ENCODE measurements at regions not wholly inside any gene's neighbourhood (a gene's known extent, or its start where the extent isn't known, plus 50 kb on each side); places are given as distances from the start of the nearest gene placed in this dataset.

DNA sequence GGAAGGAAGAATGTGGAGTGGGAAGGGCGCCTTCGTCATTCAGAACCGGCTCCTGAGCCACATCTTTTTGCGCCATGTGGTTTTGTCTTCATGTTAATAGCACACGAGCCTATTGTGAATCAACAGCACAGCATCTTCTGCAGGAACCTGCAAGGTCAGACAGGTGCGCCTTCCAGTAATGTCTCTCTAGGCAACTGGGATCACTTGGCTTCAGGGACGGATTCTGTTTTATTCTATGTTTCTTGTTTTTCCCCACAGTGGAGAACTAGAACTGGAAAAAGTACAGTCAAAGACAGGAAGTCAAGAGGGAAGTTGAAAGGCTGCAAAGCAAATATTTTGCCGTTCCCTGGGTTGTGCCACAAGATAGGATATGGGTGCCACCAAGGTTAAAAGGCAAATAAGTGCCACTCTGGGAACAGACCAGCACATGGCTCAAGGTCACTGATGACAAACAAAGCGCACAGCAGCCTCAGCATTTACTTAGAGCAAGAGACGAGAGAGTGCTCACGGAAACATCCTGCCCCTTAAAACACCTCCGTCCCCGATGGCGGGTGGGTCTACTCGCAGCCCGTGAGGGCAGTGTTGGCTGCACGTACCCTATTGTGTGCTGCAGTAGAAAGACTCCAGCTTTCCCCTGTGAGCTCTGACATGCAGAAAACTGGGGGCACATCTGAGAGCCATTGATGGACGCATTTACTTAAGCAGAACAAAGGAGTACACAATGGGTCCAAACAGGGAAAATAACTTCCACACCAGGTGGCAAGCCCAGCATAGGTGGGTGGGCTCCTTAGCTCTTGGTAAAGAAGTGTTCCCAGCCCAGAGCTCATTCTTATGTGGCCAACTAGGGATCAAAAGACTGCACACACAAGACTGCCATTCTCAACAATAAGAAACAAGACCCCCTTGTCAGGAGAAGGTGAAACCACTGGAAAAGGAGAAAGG, 107.2 kb upstream of the PARD3B start (continued):
- TF ChIP-seq, protein P1, sequence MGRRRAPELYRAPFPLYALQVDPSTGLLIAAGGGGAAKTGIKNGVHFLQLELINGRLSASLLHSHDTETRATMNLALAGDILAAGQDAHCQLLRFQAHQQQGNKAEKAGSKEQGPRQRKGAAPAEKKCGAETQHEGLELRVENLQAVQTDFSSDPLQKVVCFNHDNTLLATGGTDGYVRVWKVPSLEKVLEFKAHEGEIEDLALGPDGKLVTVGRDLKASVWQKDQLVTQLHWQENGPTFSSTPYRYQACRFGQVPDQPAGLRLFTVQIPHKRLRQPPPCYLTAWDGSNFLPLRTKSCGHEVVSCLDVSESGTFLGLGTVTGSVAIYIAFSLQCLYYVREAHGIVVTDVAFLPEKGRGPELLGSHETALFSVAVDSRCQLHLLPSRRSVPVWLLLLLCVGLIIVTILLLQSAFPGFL (CRISPR knock-in tag; IDR thresholded peaks at IDR 0.05) = no peak
- no peak for TF ChIP-seq MIER2 (CRISPR knock-in tag; IDR thresholded peaks at IDR 0.05)
- TF ChIP-seq, protein P2, sequence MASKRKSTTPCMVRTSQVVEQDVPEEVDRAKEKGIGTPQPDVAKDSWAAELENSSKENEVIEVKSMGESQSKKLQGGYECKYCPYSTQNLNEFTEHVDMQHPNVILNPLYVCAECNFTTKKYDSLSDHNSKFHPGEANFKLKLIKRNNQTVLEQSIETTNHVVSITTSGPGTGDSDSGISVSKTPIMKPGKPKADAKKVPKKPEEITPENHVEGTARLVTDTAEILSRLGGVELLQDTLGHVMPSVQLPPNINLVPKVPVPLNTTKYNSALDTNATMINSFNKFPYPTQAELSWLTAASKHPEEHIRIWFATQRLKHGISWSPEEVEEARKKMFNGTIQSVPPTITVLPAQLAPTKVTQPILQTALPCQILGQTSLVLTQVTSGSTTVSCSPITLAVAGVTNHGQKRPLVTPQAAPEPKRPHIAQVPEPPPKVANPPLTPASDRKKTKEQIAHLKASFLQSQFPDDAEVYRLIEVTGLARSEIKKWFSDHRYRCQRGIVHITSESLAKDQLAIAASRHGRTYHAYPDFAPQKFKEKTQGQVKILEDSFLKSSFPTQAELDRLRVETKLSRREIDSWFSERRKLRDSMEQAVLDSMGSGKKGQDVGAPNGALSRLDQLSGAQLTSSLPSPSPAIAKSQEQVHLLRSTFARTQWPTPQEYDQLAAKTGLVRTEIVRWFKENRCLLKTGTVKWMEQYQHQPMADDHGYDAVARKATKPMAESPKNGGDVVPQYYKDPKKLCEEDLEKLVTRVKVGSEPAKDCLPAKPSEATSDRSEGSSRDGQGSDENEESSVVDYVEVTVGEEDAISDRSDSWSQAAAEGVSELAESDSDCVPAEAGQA (IDR thresholded peaks at IDR 0.05; ENCODE audit: low read depth) = no peak
- TF ChIP-seq, protein P2 (CRISPR knock-in tag; IDR thresholded peaks at IDR 0.05; ENCODE audit: borderline replicate concordance) = peak; percentile 64; the same call in 1 of the 2 replicates
- no peak for TF ChIP-seq ZNF446 (CRISPR knock-in tag; IDR thresholded peaks at IDR 0.05)
- TF ChIP-seq, protein P3, sequence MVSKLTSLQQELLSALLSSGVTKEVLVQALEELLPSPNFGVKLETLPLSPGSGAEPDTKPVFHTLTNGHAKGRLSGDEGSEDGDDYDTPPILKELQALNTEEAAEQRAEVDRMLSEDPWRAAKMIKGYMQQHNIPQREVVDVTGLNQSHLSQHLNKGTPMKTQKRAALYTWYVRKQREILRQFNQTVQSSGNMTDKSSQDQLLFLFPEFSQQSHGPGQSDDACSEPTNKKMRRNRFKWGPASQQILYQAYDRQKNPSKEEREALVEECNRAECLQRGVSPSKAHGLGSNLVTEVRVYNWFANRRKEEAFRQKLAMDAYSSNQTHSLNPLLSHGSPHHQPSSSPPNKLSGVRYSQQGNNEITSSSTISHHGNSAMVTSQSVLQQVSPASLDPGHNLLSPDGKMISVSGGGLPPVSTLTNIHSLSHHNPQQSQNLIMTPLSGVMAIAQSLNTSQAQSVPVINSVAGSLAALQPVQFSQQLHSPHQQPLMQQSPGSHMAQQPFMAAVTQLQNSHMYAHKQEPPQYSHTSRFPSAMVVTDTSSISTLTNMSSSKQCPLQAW (CRISPR knock-in tag; IDR thresholded peaks at IDR 0.05) = peak; percentile 76
- TF ChIP-seq, protein P4, sequence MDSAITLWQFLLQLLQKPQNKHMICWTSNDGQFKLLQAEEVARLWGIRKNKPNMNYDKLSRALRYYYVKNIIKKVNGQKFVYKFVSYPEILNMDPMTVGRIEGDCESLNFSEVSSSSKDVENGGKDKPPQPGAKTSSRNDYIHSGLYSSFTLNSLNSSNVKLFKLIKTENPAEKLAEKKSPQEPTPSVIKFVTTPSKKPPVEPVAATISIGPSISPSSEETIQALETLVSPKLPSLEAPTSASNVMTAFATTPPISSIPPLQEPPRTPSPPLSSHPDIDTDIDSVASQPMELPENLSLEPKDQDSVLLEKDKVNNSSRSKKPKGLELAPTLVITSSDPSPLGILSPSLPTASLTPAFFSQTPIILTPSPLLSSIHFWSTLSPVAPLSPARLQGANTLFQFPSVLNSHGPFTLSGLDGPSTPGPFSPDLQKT (CRISPR knock-in tag; IDR thresholded peaks at IDR 0.05; ENCODE audit: borderline replicate concordance) = no peak
- no peak for TF ChIP-seq ZNF605 (CRISPR knock-in tag; IDR thresholded peaks at IDR 0.05)
- TF ChIP-seq PAX8 (CRISPR knock-in tag; IDR thresholded peaks at IDR 0.05; ENCODE audit: borderline replicate concordance) = no peak
- TF ChIP-seq ZNF629 (CRISPR knock-in tag; conservative IDR thresholded peaks at IDR 0.05) = no peak
- peak; percentile 77 for TF ChIP-seq TBX2 (CRISPR knock-in tag; IDR thresholded peaks at IDR 0.05; ENCODE audit: borderline replicate concordance)
- TF ChIP-seq ZEB1 (IDR thresholded peaks at IDR 0.05; ENCODE audit: insufficient replicate concordance, low read depth) = no peak
- TF ChIP-seq SIX1 (CRISPR knock-in tag; IDR thresholded peaks at IDR 0.05; ENCODE audit: borderline replicate concordance) = peak; percentile 47; the same call in 1 of the 2 replicates
- no peak; the same call in 1 of the 2 replicates for TF ChIP-seq ZNF232 (CRISPR knock-in tag; IDR thresholded peaks at IDR 0.05; ENCODE audit: borderline replicate concordance)
- TF ChIP-seq U2AF1 (optimal IDR thresholded peaks at IDR 0.05; ENCODE audit: low read depth, low read length) = no peak
- peak; percentile 54 for TF ChIP-seq GATAD2A (CRISPR knock-in tag; IDR thresholded peaks at IDR 0.05)
- no peak for TF ChIP-seq ZNF496 (CRISPR knock-in tag; IDR thresholded peaks at IDR 0.05; ENCODE audit: insufficient replicate concordance)
- peak; percentile 63; the same call in 1 of the 2 replicates for TF ChIP-seq RXRB (CRISPR knock-in tag; IDR thresholded peaks at IDR 0.05; ENCODE audit: borderline replicate concordance)
- TF ChIP-seq ZNF484 (CRISPR knock-in tag; IDR thresholded peaks at IDR 0.05; ENCODE audit: borderline replicate concordance, low read depth) = no peak
